ENCODE measurements at regions not wholly inside any gene's neighbourhood (a gene's known extent, or its start where the extent isn't known, plus 50 kb on each side); places are given as distances from the start of the nearest gene placed in this dataset.

GRCh38 chr12:76189851-76190250 is 105.4 kb upstream of the NAP1L1 start:
- H3K4me3 ChIP-seq (ENCODE audit: low read depth, low read length): no peak overlapping the region
- no peak for TF ChIP-seq CTCF (IDR thresholded peaks at IDR 0.05; ENCODE audit: insufficient read depth, low read length)
- no peak for DNase-seq (ENCODE audit: low read depth)

DNA sequence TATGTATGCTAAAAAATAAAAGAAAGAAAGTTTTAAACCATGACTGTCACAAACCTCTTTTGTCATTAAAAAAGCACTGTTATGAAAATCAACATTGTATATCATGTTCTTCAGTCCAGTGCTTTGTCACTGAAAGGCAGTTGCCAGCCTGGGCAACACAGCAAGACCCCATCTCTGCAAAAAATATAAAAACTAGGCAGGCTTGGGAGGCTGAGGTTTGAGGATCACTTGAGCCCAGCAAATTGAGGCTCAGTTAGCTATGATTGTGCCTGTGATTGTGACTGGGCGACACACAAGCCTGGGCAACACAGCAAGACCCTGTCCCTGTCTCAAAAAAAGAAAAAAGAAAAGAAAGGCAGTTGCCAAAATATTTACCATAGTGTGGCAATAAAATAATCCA is 102.7 kb upstream of the NAP1L1 start:
- no peak for TF ChIP-seq CTCF (IDR thresholded peaks at IDR 0.05; ENCODE audit: insufficient read depth, low read length)
- no peak overlapping the region for H3K4me3 ChIP-seq (ENCODE audit: low read depth, low read length)
- no peak for DNase-seq (ENCODE audit: low read depth)

DNA sequence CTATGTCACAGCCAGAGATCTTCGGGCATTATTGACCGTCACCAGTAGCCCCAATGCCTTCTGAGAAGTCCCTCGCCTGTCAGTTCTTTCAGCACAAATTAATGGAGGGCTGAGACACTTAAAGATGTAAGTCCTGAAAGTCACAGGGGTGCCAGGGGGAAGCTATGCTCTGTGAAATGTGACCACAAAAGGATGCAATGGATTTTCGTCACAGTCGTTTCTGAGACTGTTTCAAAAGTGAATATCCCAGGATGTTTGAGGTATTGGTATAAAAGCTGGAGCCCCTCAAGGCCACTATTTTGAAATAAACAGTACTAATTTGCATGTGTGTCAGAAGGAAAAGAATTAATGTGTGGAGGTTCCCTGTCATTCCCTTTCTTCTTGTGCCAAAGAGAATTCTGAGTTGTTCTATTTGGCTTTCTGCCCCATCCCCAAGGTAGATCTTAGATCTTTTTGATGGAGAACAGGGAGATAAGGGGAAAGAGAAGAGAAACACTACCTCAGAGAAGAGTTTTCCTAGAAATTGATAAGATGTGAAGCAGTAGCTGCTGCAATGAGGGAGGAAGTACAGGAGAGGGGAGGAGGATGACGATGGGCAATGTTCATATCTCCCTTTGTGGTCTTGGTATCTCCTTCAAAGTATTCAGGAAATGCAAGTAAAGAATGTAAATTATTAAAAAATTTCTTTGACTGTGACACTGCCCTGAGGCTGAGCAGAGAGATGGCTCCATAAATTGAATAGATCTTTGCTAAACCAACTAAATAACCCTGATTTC is 101.8 kb upstream of the NAP1L1 start:
- DNase-seq (ENCODE audit: low read depth): peak; percentile 81
- H3K4me3 ChIP-seq (ENCODE audit: low read depth, low read length): no peak overlapping the region
- TF ChIP-seq CTCF (IDR thresholded peaks at IDR 0.05; ENCODE audit: insufficient read depth, low read length): no peak

DNA sequence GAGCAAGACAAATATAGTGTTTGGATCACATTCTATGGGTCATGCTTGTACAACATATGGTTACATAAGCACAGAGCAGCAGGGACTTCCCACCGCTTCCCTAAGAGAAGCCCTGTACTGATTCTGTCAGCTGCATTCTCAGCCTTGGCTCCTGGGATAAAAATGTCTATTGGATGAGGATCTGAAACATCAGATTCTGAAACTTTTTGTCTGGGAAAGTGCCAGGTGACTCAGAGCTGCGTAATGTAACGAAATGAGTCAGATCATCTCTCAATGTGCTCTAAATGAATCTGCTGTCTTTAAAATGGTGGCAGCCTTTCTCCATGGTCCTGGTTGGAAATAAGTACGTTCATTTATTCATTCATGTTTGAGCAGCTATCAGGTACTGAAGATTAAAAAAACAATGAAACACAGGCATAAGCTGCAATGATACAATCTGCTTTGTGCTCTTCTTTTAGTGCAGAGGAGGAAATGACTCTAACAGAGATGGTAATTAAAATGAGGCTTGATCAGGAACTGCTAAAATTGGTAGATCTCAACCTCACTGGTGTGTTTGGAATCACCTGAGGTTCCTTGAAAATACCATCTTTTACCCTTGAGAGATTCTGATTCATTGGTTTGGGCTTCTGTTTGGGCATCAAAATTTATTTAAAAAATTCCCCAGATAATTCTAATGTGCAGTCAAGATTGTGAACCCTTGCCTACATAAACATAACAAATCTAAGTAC is 99.1 kb upstream of the NAP1L1 start:
- DNase-seq (ENCODE audit: low read depth): peak; percentile 100
- no peak for TF ChIP-seq CTCF (IDR thresholded peaks at IDR 0.05; ENCODE audit: insufficient read depth, low read length)
- no peak overlapping the region for H3K4me3 ChIP-seq (ENCODE audit: low read depth, low read length)

DNA sequence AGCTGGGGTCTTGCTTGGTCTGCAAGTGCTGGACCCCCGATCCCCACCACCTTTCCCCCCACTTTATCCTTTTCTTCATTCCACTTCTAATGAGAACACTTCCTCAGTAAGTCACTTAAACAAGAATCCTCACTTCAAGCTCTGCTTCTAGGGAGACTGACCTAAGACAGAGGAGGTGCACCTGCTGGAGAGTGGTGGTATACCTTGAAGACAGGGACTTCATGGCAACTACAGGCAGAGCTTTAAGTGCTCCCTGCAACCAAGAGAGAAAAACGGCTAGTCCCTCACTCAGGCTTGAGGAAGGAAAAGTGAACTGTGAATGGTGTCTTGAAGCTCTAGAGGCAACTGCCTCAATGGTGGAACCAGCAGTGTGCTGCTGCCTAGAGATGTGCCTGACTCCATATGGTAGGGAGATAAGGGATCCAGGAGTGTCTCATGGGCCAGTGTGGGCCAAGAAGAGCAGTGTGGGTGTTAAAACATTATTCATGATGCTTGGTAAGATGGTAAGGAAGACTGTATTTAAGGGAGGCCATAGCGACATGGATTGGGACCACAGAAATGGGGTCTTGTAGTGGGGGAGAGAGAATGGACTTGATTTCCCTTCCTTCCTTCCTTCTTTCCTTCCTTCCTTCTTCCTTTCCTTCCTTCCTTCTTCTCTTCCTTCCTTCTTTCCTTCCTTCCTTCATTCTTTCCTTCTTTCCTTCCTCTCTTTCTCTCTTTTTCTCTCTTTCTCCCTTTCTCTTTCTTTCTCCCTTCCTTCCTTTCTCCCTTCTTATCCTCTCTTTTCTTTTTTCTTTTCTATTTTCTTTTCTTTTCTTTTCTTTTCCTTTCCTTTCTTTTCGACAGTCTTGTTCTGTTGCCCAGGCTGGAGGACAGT is 96.2 kb upstream of the NAP1L1 start:
- DNase-seq (ENCODE audit: low read depth): no peak
- peak; percentile 8 for TF ChIP-seq CTCF (IDR thresholded peaks at IDR 0.05; ENCODE audit: insufficient read depth, low read length)
- H3K4me3 ChIP-seq (ENCODE audit: low read depth, low read length): no peak overlapping the region

GRCh38 chr12:76178452-76178851 is 94.0 kb upstream of the NAP1L1 start:
- TF ChIP-seq CTCF (IDR thresholded peaks at IDR 0.05; ENCODE audit: insufficient read depth, low read length): no peak
- no peak for DNase-seq (ENCODE audit: low read depth)

More at GRCh38 chr12:76178452-76178851, 94.0 kb upstream of the NAP1L1 start:
- H3K4me3 ChIP-seq (ENCODE audit: low read depth, low read length): no peak overlapping the region
